Neuronal stem cell (in vitro differentiated cells): ENCODE measurements at regions not wholly inside any gene's neighbourhood (a gene's known extent, or its start where the extent isn't known, plus 50 kb on each side); places are given as distances from the start of the nearest gene placed in this dataset.

Source experiments
- DNase-seq: peaks from one replicate; pipeline ENCODE4 v3.0.0-alpha.2; 2013; ENCODE audit warnings: low spot score
- H2AFZ ChIP-seq: one replicate; pipeline ENCODE4 v1.6.1; 2013; ENCODE audit warnings: mild to moderate bottlenecking, low read length, inconsistent platforms
- H2AK5ac ChIP-seq: 2 replicates; pipeline ENCODE4 v1.6.1; 2013; ENCODE audit warnings: low read depth, mild to moderate bottlenecking, inconsistent platforms, low read length, moderate library complexity, mixed read lengths
- H2BK120ac ChIP-seq: 2 replicates; pipeline ENCODE4 v1.6.1; 2013; ENCODE audit warnings: low read depth, mild to moderate bottlenecking, inconsistent platforms, low read length, moderate library complexity, mixed read lengths
- H2BK12ac ChIP-seq: one replicate; pipeline ENCODE4 v1.6.1; 2013; ENCODE audit warnings: low read length, inconsistent platforms
- H2BK15ac ChIP-seq: 2 replicates; pipeline ENCODE4 v1.6.1; 2013; ENCODE audit warnings: mild to moderate bottlenecking, low read length, inconsistent platforms, mixed read lengths
- H2BK5ac ChIP-seq: one replicate; pipeline ENCODE4 v1.6.1; 2013; ENCODE audit warnings: inconsistent platforms, mild to moderate bottlenecking, low read length, moderate library complexity
- H3K14ac ChIP-seq: one replicate; pipeline ENCODE4 v1.6.1; 2013; ENCODE audit warnings: low read length, inconsistent platforms
- H3K18ac ChIP-seq: 2 replicates; pipeline ENCODE4 v1.6.1; 2013; ENCODE audit warnings: low read length, inconsistent platforms
- H3K23ac ChIP-seq: 2 replicates; pipeline ENCODE4 v1.6.1; 2013; ENCODE audit warnings: low read depth, mild to moderate bottlenecking, mixed read lengths, low read length, inconsistent platforms; ENCODE audit not compliant: poor library complexity
- H3K27ac ChIP-seq: replicated peaks from 3 replicates; pipeline ENCODE4 v1.5.1; 2013; ENCODE audit warnings: low read length, inconsistent platforms
- H3K27me3 ChIP-seq, 3 experiments: 2 replicates each; pipeline ENCODE4 v1.6.1; 2013; ENCODE audit warnings: low read length in 3 of 3, mild to moderate bottlenecking in 2 of 3, inconsistent platforms in 1 of 3, low read depth in 1 of 3, mixed read lengths in 1 of 3, moderate library complexity in 1 of 3; ENCODE audit not compliant: control insufficient read depth in 3 of 3, insufficient read depth in 3 of 3
- H3K36me3 ChIP-seq, 2 donors: replicated peaks in 1 of 2; 2 replicates each; pipeline ENCODE4 v1.6.1; 2013; ENCODE audit warnings: low read length in 2 of 2; ENCODE audit not compliant: control insufficient read depth in 2 of 2, insufficient read depth in 2 of 2
- H3K4ac ChIP-seq: 2 replicates; pipeline ENCODE4 v1.6.1; 2013; ENCODE audit warnings: inconsistent platforms, mild to moderate bottlenecking, low read length, moderate library complexity
- H3K4me1 ChIP-seq, 2 donors: 1 replicate in 1 of 2; 2 replicates in 1 of 2; pipeline ENCODE4 v1.6.1; 2013; ENCODE audit warnings: low read length in 2 of 2, low read depth in 1 of 2; ENCODE audit not compliant: control insufficient read depth in 2 of 2, insufficient read depth in 1 of 2
- H3K4me2 ChIP-seq: one replicate; pipeline ENCODE4 v1.6.1; 2013; ENCODE audit warnings: mild to moderate bottlenecking, low read length, inconsistent platforms; ENCODE audit not compliant: insufficient read depth, poor library complexity, severe bottlenecking
- H3K4me3 ChIP-seq, 2 donors: 2 replicates each; pipeline ENCODE4 v1.5.1; 2013; ENCODE audit warnings: low read length in 2 of 2, mild to moderate bottlenecking in 2 of 2, inconsistent platforms in 1 of 2, moderate library complexity in 1 of 2
- H3K79me1 ChIP-seq: one replicate; pipeline ENCODE4 v1.6.1; 2013; ENCODE audit warnings: low read depth, mild to moderate bottlenecking, inconsistent platforms, low read length, moderate library complexity
- H3K9ac ChIP-seq: one replicate; pipeline ENCODE4 v1.6.1; 2013; ENCODE audit warnings: mild to moderate bottlenecking, low read depth, low read length, inconsistent platforms; ENCODE audit not compliant: poor library complexity
- H3K9me3 ChIP-seq, 2 donors: replicated peaks in 1 of 2; 2 replicates each; pipeline versions ENCODE3 to v1.6.1; 2013; ENCODE audit warnings: low read length in 2 of 2, mild to moderate bottlenecking in 2 of 2, inconsistent platforms in 1 of 2, low read depth in 1 of 2, mixed read lengths in 1 of 2, moderate library complexity in 1 of 2; ENCODE audit not compliant: control insufficient read depth in 2 of 2, insufficient read depth in 1 of 2
- H4K8ac ChIP-seq: one replicate; pipeline ENCODE4 v1.6.1; 2013; ENCODE audit warnings: low read depth, mild to moderate bottlenecking, inconsistent platforms, low read length, moderate library complexity
- H4K91ac ChIP-seq: one replicate; pipeline ENCODE4 v1.6.1; 2013; ENCODE audit warnings: low read length, low read depth, mild to moderate bottlenecking, inconsistent platforms; ENCODE audit not compliant: poor library complexity
- WGBS, 2 donors: extraction: QIAGEN DNeasy Blood & Tissue Kit; methylation state at CpG; one replicate each; pipeline ENCODE4 v1.1.7; 2013; ENCODE audit warnings: missing lambda C conversion rate in 2 of 2, mixed read lengths in 1 of 2; ENCODE audit not compliant: insufficient read length in 2 of 2, insufficient replicate concordance in 1 of 2; ENCODE audit errors: extremely low coverage in 2 of 2; 5-methylcytosine and 5-hydroxymethylcytosine counted together

DNA sequence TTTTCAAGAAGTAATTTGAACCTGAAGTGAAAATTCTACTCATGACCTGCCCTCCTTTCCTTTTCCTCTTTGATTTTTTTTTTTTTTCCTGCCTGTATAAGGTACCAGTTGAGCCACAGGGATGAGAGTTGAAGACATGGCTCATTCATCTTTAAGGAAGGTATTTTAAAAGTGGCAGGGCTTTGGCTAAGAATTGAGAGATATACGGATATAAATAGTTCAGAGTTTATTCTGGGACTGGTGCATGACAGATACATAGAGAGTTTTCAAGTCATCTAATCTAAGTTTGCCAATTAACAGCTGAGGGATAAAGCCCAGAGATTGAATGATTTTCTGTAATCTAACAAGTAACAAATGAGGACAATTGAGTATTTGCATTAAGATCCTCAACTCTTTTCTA is 69.8 kb downstream of the BTBD3 start:
- Histone ChIP-seq H3K4ac (no peak overlapping the region), H3K4me3 (no peak overlapping the region), H4K8ac (no peak overlapping the region), H3K9me3 (no peaks in the 10 kb centered on the region), H3K79me1 (no peaks in the 10 kb centered on the region), H3K4me1 (no peaks in the 10 kb centered on the region), H2BK5ac (no peak overlapping the region), H2AFZ (no peak overlapping the region), H3K18ac (no peak overlapping the region), H3K9ac (no peak overlapping the region), H2AK5ac (no peak overlapping the region), H3K4me2 (no peak overlapping the region), H2BK15ac (no peak overlapping the region), H2BK12ac (no peak overlapping the region), H3K36me3 (no peaks in the 10 kb centered on the region), H2BK120ac (no peak overlapping the region), H4K91ac (no peak overlapping the region), H3K27ac (no peak overlapping the region), H3K27me3 (no peaks in the 10 kb centered on the region), H3K23ac (no peak overlapping the region), H3K14ac (no peak overlapping the region)
- no CpG with 5 or more reads among the region's 1 CpG for WGBS, 2 donors
- no peak for DNase-seq

DNA sequence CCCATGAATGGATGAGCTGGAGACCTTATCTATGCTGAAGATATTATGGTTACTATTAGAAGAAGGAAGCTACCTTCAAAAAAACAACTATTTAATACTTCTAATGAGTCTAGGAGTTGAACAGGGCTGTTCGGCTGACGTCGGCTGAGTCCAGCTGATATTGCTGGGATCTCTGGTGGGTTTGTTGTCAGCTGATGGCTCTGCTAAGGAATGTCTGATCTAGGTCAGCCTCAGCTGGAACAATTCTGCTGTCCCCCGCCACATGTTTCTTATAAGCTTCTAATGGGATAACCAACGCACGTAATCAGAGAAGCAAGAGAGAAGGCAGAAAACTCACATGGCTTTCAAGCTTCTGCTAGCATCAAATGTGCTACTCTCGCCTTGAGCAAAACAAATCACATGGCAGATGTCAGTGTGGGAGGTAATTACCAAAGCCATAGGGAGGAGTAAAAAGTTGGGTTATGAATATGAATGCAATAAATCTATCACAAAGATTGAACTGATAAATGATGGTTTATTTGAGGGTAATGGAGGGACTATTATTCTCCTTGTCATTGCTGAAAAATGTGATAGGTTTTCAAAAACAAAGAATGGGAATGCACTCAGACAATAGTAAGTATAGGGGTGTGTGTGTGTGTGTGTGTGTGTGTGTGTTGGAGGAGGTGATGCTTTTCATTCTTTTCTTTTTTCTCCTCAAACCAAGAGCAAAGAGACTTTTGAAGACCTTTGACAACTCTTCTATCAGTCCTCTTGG is 71.5 kb downstream of the BTBD3 start:
- no peak overlapping the region for H3K14ac ChIP-seq
- H3K36me3 ChIP-seq, result no peaks in the 10 kb centered on the region
- H3K4me3 ChIP-seq, result no peak overlapping the region
- no peak overlapping the region for H3K23ac ChIP-seq
- no peak overlapping the region for H2AK5ac ChIP-seq
- H3K18ac ChIP-seq, result no peak overlapping the region
- H2BK5ac ChIP-seq, result no peak overlapping the region
- H2BK120ac ChIP-seq, result no peak overlapping the region
- no peak overlapping the region for H3K4me2 ChIP-seq
- whole genome bisulfite sequencing, 2 donors, result no CpG with 5 or more reads among the region's 7 CpGs
- no peak overlapping the region for H3K27ac ChIP-seq
- no peak overlapping the region for H4K8ac ChIP-seq
- no peak overlapping the region for H3K9ac ChIP-seq
- H3K4ac ChIP-seq, result no peak overlapping the region
- no peak for DNase-seq
- no peaks in the 10 kb centered on the region for H3K9me3 ChIP-seq
- no peak overlapping the region for H2BK15ac ChIP-seq
- no peak overlapping the region for H4K91ac ChIP-seq
- H3K79me1 ChIP-seq, result no peaks in the 10 kb centered on the region
- H2AFZ ChIP-seq, result no peak overlapping the region
- H3K4me1 ChIP-seq, result no peaks in the 10 kb centered on the region
- no peaks in the 10 kb centered on the region for H3K27me3 ChIP-seq
- no peak overlapping the region for H2BK12ac ChIP-seq

DNA sequence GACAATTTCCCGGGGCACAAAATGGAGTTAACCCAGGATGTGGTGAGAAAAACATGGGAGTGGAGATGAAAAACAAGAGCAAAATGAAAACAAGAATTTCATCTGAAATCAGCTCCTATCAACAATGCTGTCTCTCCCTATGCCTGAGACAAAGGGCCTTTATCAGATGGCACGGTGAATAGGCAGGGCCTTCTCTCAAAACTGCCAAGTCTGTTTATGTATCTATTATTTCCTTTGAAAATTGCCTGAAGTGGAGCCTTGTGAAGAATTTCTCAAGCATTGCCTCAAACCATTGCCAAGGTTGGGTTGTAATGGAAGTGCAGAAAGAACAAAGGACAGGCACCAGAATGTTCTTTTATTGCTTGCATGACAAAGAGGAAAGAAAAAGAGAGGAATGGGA is 74.7 kb downstream of the BTBD3 start:
- Histone ChIP-seq H2BK5ac (no peak overlapping the region), H3K23ac (no peak overlapping the region), H3K36me3 (no peaks in the 10 kb centered on the region), H2BK15ac (no peak overlapping the region), H2AFZ (no peak overlapping the region), H3K14ac (no peak overlapping the region), H3K4me3 (no peak overlapping the region), H3K27ac (no peak overlapping the region), H3K9me3 (no peaks in the 10 kb centered on the region), H4K8ac (no peak overlapping the region), H3K4ac (no peak overlapping the region), H2AK5ac (no peak overlapping the region), H3K4me2 (no peak overlapping the region), H3K18ac (no peak overlapping the region), H2BK120ac (no peak overlapping the region), H2BK12ac (no peak overlapping the region), H3K27me3 (no peaks in the 10 kb centered on the region), H3K4me1 (no peaks in the 10 kb centered on the region), H3K9ac (no peak overlapping the region), H3K79me1 (no peaks in the 10 kb centered on the region), H4K91ac (no peak overlapping the region)
- no peak for DNase-seq
- WGBS, 2 donors, result no CpG with 5 or more reads among the region's 2 CpGs

DNA sequence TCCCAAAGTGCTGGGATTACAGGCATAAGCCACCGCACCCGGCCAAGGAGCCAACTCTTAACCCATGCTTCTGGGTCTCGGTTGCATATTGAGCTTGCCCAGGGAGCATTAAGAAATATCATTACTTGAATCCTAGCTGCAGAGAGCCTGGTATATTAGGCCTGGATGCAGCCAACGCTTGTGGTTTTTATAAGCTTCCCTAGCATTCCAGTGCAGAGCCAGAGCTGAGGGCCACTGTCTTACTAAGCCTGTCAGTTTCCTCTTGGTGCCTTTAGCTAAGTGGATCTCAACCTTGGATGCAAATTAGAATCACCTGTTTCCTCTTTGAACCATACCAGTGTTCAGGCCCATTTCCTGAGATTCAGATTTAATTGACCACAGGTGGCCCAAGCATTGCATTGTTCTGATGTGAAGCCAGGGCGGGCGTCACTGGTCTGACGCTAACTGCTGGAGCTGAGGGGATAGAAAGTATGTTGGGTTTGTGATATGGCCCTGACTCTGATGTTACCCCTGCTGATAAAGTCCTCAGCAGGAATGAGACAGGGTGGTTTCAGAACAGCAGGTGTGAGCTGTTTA is 76.3 kb downstream of the BTBD3 start:
- no peaks in the 10 kb centered on the region for H3K79me1 ChIP-seq
- H3K27me3 ChIP-seq, result no peaks in the 10 kb centered on the region
- no peak overlapping the region for H3K23ac ChIP-seq
- H3K4me2 ChIP-seq, result no peak overlapping the region
- no peak overlapping the region for H3K9ac ChIP-seq
- DNase-seq, result no peak
- no peak overlapping the region for H2AFZ ChIP-seq
- no peak overlapping the region for H3K4ac ChIP-seq
- WGBS, 2 donors, result no CpG with 5 or more reads among the region's 7 CpGs
- no peak overlapping the region for H2BK5ac ChIP-seq
- H3K36me3 ChIP-seq, result no peaks in the 10 kb centered on the region
- no peak overlapping the region for H3K18ac ChIP-seq
- no peak overlapping the region for H4K8ac ChIP-seq
- no peak overlapping the region for H3K4me3 ChIP-seq
- H4K91ac ChIP-seq, result no peak overlapping the region
- H2BK15ac ChIP-seq, result no peak overlapping the region
- no peak overlapping the region for H2AK5ac ChIP-seq
- no peak overlapping the region for H3K14ac ChIP-seq
- H3K4me1 ChIP-seq, result no peaks in the 10 kb centered on the region
- H2BK120ac ChIP-seq, result no peak overlapping the region
- H2BK12ac ChIP-seq, result no peak overlapping the region
- no peak overlapping the region for H3K27ac ChIP-seq
- no peaks in the 10 kb centered on the region for H3K9me3 ChIP-seq
